ENCODE measurements at regions not wholly inside any gene's neighbourhood (a gene's known extent, or its start where the extent isn't known, plus 50 kb on each side); places are given as distances from the start of the nearest gene placed in this dataset.
"Not testable (repeated sequence)": the region's sequence is repeated elsewhere in the genome, so short reads cannot be mapped to it uniquely, and the experiment has no call there.

DNA sequence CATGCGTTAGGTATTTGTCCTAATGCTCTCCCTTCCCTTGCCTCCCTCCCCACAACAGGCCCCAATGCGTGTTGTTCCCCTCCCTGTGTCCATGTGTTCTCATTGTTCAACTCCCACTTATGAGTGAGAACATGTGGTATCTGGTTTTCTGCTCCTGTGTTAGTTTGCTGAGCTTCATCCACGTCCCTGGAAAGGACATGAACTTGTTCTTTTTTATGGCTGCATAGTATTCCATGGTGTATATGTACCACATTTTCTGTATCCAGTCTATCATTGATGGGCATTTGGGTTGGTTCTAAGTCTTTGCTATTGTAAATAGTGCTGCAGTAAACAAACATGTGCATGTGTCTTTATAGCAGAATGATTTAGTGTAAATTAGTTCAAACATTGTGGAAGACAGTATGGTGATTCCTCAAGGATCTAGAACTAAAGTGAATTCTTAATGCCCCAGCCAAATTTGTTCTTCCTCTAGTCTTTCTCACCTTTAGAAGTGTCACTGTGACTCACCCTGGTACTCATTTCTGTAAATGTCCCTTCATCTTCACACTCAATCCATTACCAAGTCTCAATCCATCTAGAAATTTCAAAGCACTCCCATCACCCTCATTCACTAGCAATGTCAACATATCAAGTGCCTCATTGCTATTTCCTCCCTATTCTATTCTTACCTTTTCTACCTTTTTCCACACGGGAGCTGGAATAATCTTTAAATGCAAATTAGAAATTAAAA lies 123.9 kb downstream of the MREG start:
- not testable (repeated sequence) for H3K4me3 ChIP-seq (ENCODE audit: extremely low read depth, insufficient read depth, low read length, poor library complexity, severe bottlenecking); H3K9me3 ChIP-seq (ENCODE audit: control insufficient read depth, low read length); H3K36me3 ChIP-seq (ENCODE audit: control insufficient read depth, insufficient read depth, low read length); H3K27ac ChIP-seq (ENCODE audit: low read depth, low read length, severe bottlenecking); H3K4me1 ChIP-seq (ENCODE audit: control insufficient read depth, insufficient read depth, low read length, poor library complexity, severe bottlenecking)
- 83 to 100% methylated on average over 1 to 2 of the region's 4 CpGs for WGBS, 2 experiments (ENCODE audit: insufficient coverage in 2 of 2)

DNA sequence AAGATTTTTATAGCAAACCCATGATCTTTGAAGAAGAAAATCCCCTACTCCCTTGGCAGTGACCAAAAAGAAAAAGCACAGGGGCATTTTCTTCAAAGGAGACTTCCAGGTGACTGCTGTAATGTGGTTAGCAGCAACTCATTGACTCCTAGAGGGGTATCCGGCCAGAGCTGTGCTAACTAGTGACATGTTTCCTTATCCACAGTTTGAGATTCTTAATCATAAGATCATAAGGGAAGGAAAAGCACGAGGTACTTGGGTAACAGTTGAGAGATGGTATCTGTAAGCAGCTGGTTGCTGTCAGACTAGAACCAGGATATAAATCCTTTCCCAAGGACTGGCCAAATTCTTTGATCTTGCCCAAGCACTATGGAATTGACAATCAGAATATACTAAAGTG lies 124.7 kb downstream of the MREG start:
- H3K4me3 ChIP-seq (ENCODE audit: extremely low read depth, insufficient read depth, low read length, poor library complexity, severe bottlenecking), result no peak overlapping the region
- H3K9me3 ChIP-seq (ENCODE audit: control insufficient read depth, low read length), result peaks cover 2% of the 10 kb centered on the region
- no peak overlapping the region for H3K27ac ChIP-seq (ENCODE audit: low read depth, low read length, severe bottlenecking)
- no peaks in the 10 kb centered on the region for H3K4me1 ChIP-seq (ENCODE audit: control insufficient read depth, insufficient read depth, low read length, poor library complexity, severe bottlenecking)
- no CpG with 5 or more reads among the region's 2 CpGs for WGBS, 2 experiments (ENCODE audit: insufficient coverage in 2 of 2)
- H3K36me3 ChIP-seq (ENCODE audit: control insufficient read depth, insufficient read depth, low read length), result no peaks in the 10 kb centered on the region

DNA sequence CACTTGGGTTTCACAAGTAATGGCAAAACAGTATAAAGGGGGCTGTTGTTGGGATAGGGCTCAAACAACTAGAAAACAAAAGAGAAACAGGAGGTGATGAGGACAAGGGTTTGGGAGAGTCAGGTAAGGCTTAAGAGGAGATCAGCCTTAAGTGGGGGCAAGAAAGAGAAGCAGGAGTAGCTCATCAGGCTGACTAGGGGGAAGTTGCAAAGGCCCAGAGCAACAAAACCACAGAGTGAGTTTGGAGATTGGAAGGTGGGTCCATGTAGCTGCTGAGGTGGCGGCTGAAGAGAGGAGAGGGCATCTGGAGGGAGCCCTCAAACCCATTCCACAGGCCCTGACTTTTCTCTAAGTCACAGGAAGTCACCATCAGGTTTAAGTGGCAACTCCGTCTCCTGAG lies 126.0 kb downstream of the MREG start:
- H3K36me3 ChIP-seq (ENCODE audit: control insufficient read depth, insufficient read depth, low read length), result no peaks in the 10 kb centered on the region
- H3K9me3 ChIP-seq (ENCODE audit: control insufficient read depth, low read length), result peaks cover 2% of the 10 kb centered on the region
- H3K4me1 ChIP-seq (ENCODE audit: control insufficient read depth, insufficient read depth, low read length, poor library complexity, severe bottlenecking), result no peaks in the 10 kb centered on the region
- H3K27ac ChIP-seq (ENCODE audit: low read depth, low read length, severe bottlenecking), result no peak overlapping the region
- H3K4me3 ChIP-seq (ENCODE audit: extremely low read depth, insufficient read depth, low read length, poor library complexity, severe bottlenecking), result no peak overlapping the region
- 100% methylated on average over 2 of the region's 2 CpGs for WGBS, 2 experiments (ENCODE audit: insufficient coverage in 2 of 2)

DNA sequence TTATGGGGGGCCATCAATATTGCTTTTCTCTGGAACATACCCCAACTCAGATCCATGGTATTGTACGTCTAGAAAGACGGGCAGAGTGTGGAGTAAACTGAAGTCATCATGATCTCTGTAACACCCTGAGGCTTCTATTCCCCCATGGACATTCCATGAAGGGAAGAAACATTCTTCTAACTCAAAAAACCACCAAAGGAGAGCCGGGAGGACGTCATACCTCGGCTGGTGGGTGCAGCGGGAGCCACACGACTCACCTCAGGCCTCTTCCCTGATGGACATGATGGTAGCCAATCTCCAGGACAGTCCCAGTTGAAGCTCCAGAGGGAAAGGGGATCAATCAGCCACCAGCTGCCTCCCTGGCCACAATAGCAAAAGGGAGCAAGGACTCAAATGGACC lies 127.3 kb downstream of the MREG start:
- H3K36me3 ChIP-seq (ENCODE audit: control insufficient read depth, insufficient read depth, low read length), result no peaks in the 10 kb centered on the region
- peaks cover under 1% of the 10 kb centered on the region for H3K4me1 ChIP-seq (ENCODE audit: control insufficient read depth, insufficient read depth, low read length, poor library complexity, severe bottlenecking)
- no peak overlapping the region for H3K27ac ChIP-seq (ENCODE audit: low read depth, low read length, severe bottlenecking)
- 73 to 87% methylated on average over 2 to 5 of the region's 7 CpGs for WGBS, 2 experiments (ENCODE audit: insufficient coverage in 2 of 2)
- H3K9me3 ChIP-seq (ENCODE audit: control insufficient read depth, low read length), result peaks cover 2% of the 10 kb centered on the region
- H3K4me3 ChIP-seq (ENCODE audit: extremely low read depth, insufficient read depth, low read length, poor library complexity, severe bottlenecking), result no peak overlapping the region

DNA sequence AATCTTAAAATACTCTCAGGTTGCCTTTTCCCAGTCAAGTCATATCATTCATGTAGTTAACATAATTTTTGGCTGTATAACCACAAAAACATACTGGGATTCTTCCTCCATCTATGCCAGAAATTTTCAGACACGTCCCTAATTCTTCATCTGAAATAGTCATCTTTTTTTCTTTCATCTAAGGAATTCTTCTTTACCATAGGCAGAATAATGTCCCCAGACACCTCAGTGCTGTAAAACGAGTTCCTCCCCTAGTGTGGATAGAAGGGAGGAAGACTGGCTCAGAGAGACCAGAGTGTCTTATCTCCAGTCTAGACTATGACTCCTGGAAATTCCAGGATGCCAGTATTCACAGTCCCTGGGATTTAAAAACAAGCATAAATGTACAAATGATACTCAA lies 127.8 kb downstream of the MREG start:
- Histone ChIP-seq H3K36me3 (ENCODE audit: control insufficient read depth, insufficient read depth, low read length) (no peaks in the 10 kb centered on the region), H3K27ac (ENCODE audit: low read depth, low read length, severe bottlenecking) (no peak overlapping the region), H3K4me3 (ENCODE audit: extremely low read depth, insufficient read depth, low read length, poor library complexity, severe bottlenecking) (no peak overlapping the region), H3K9me3 (ENCODE audit: control insufficient read depth, low read length) (peaks cover 2% of the 10 kb centered on the region), H3K4me1 (ENCODE audit: control insufficient read depth, insufficient read depth, low read length, poor library complexity, severe bottlenecking) (peaks cover 3% of the 10 kb centered on the region)
- WGBS, 2 experiments (ENCODE audit: insufficient coverage in 2 of 2), result no CpG with 5 or more reads among the region's 2 CpGs

DNA sequence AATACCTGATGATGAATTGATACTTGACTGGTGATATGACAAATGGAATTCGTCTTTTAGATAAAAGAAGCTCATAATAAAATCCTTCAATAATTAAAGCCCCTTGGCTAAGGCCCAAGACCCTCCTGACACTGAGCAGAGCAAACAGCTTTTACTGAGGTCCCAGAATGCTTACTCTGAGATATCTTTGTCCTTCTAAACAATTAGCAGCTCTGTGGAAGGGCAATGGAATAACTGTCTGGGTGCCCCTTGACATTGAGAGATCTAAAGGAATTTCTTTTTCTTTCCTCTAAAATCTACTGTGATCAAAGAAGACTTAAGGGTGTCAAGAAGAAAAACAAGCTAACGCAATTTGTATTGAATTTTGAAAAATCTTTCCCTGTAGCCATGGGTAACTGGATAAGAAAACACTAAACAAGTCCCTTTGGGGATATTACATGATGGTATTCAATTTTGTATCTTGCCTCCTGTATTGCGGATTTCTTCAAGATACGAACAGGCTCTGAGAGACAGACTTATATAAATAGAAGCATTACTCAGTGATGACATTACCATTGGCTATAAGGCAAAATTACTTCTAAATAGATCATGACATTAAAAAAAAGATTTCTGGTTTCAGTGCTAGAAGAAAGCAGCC lies 128.8 kb downstream of the MREG start:
- Histone ChIP-seq H3K4me3 (ENCODE audit: extremely low read depth, insufficient read depth, low read length, poor library complexity, severe bottlenecking) (no peak overlapping the region), H3K27ac (ENCODE audit: low read depth, low read length, severe bottlenecking) (peak overlapping the region; percentile 30), H3K4me1 (ENCODE audit: control insufficient read depth, insufficient read depth, low read length, poor library complexity, severe bottlenecking) (peaks cover 7% of the 10 kb centered on the region), H3K36me3 (ENCODE audit: control insufficient read depth, insufficient read depth, low read length) (no peaks in the 10 kb centered on the region), H3K9me3 (ENCODE audit: control insufficient read depth, low read length) (peaks cover 2% of the 10 kb centered on the region)
- no CpG with 5 or more reads among the region's 4 CpGs for WGBS, 2 experiments (ENCODE audit: insufficient coverage in 2 of 2)

DNA sequence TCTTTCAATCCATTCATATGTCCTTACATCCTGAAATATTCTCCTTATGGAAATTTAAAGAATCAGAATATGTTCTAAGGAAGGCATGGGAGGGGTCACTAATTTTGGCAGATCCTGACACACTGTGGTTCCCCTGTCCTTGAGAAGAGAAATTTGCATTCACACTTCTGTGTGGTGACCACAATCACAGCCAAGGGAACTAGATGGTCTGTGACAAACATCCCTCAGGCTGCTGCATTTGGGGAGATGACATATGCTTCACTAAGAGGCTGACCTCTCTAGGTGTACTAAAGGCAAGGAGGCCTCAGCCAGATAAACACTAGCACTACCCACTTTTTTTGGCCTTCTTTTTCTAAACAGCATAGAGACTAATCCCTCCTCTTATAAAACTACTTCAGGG lies 129.6 kb downstream of the MREG start:
- peaks cover 7% of the 10 kb centered on the region for H3K4me1 ChIP-seq (ENCODE audit: control insufficient read depth, insufficient read depth, low read length, poor library complexity, severe bottlenecking)
- peaks cover 2% of the 10 kb centered on the region for H3K9me3 ChIP-seq (ENCODE audit: control insufficient read depth, low read length)
- no peaks in the 10 kb centered on the region for H3K36me3 ChIP-seq (ENCODE audit: control insufficient read depth, insufficient read depth, low read length)
- H3K4me3 ChIP-seq (ENCODE audit: extremely low read depth, insufficient read depth, low read length, poor library complexity, severe bottlenecking), result no peak overlapping the region
- H3K27ac ChIP-seq (ENCODE audit: low read depth, low read length, severe bottlenecking), result no peak overlapping the region

DNA sequence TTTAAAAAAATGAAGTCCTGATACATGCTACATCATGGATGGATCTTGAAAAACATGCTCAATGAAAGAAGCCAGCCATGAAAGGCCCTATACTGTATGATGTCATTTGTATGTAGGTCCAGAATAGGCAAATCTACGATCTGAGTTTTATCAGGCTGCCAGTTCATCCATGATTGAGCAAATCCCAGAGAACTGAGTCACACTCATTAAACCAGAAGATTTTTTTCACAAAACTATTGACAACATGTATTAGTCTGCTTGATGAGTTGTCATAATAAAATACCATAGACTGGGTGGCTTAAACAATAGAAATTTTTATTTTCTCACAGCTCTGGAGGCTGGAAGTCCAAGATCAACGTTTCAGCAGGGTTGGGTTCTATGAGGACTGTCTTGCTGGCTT lies 130.7 kb downstream of the MREG start:
- H3K9me3 ChIP-seq (ENCODE audit: control insufficient read depth, low read length), result peaks cover 2% of the 10 kb centered on the region
- peaks cover 7% of the 10 kb centered on the region for H3K4me1 ChIP-seq (ENCODE audit: control insufficient read depth, insufficient read depth, low read length, poor library complexity, severe bottlenecking)
- H3K4me3 ChIP-seq (ENCODE audit: extremely low read depth, insufficient read depth, low read length, poor library complexity, severe bottlenecking), result no peak overlapping the region
- H3K36me3 ChIP-seq (ENCODE audit: control insufficient read depth, insufficient read depth, low read length), result no peaks in the 10 kb centered on the region
- H3K27ac ChIP-seq (ENCODE audit: low read depth, low read length, severe bottlenecking), result no peak overlapping the region
- 83% methylated on average over 1 of the region's 2 CpGs for WGBS, 2 experiments (ENCODE audit: insufficient coverage in 2 of 2)

DNA sequence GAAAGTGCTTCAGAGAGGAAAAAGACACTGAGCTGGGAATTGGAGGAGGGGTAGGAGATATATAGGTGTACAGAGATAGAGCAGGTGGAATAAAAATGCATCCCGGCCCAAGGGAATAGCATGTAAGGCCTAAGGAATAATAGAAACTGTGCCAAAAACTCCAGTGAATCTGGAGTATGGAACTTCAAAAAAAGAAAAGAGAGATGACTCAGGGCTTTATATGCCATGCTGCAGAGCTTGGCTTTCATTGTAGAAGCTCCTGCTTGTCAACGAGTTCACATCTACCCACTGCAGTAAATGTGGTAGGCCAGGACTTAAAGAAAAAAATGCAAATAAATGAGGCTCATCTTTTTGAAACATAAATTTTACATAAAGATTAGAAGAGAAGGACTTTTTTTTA lies 131.8 kb downstream of the MREG start:
- H3K36me3 ChIP-seq (ENCODE audit: control insufficient read depth, insufficient read depth, low read length), result no peaks in the 10 kb centered on the region
- no peak overlapping the region for H3K27ac ChIP-seq (ENCODE audit: low read depth, low read length, severe bottlenecking)
- H3K4me1 ChIP-seq (ENCODE audit: control insufficient read depth, insufficient read depth, low read length, poor library complexity, severe bottlenecking), result peaks cover 7% of the 10 kb centered on the region
- 87 to 100% methylated on average over 2 of the region's 2 CpGs for WGBS, 2 experiments (ENCODE audit: insufficient coverage in 2 of 2)
- H3K4me3 ChIP-seq (ENCODE audit: extremely low read depth, insufficient read depth, low read length, poor library complexity, severe bottlenecking), result no peak overlapping the region
- H3K9me3 ChIP-seq (ENCODE audit: control insufficient read depth, low read length), result peaks cover 6% of the 10 kb centered on the region

DNA sequence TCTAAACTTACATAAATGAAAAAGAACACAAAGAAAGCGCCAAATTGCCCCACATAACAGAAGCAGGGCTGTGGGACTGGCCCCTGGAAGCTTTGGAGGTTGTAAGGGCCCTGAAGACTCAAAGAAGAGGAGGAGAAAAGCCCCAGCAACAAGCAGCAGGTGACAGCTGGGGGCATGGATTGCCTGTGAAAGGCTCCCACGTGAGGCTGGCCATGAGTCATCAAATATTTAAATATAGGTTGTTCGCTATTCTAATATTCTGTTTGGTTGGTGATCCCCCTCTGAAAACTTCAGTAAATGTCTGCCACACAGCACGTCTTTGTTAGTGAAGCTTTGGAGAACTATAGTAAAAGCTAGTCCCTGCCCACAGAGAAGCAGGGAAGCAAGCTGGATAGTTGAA lies 132.4 kb downstream of the MREG start:
- H3K9me3 ChIP-seq (ENCODE audit: control insufficient read depth, low read length), result peaks cover 6% of the 10 kb centered on the region
- WGBS, 2 experiments (ENCODE audit: insufficient coverage in 2 of 2), result 58% methylated on average over 3 of the region's 4 CpGs; no CpG with 5 or more reads in 1 of the 2 experiments
- H3K36me3 ChIP-seq (ENCODE audit: control insufficient read depth, insufficient read depth, low read length), result no peaks in the 10 kb centered on the region
- no peak overlapping the region for H3K27ac ChIP-seq (ENCODE audit: low read depth, low read length, severe bottlenecking)
- H3K4me3 ChIP-seq (ENCODE audit: extremely low read depth, insufficient read depth, low read length, poor library complexity, severe bottlenecking), result no peak overlapping the region
- H3K4me1 ChIP-seq (ENCODE audit: control insufficient read depth, insufficient read depth, low read length, poor library complexity, severe bottlenecking), result peaks cover 7% of the 10 kb centered on the region
